GM10248 (cell line): ENCODE measurements at regions not wholly inside any gene's neighbourhood (a gene's known extent, or its start where the extent isn't known, plus 50 kb on each side); places are given as distances from the start of the nearest gene placed in this dataset.
A peak's percentile ranks its signal among the peaks of the same experiment; 100 is the strongest.

ENCODE experiments used
- CTCF ChIA-PET: fragments of 300-600 bp; sonication (Branson Sonifier 250); formaldehyde crosslinking; extraction: SDS; loops from one replicate; lab custom pipeline; 2021; ENCODE audit warnings: antibody characterized with exemption; lab: Yijun Ruan, JAX
- POLR2A ChIA-PET: fragments of 350-650 bp; sonication (Branson Sonifier 250); formaldehyde crosslinking; extraction: SDS; loops from one replicate; lab custom pipeline; 2020; ENCODE audit warnings: antibody characterized with exemption; lab: Yijun Ruan, JAX
- DNase-seq: peaks from one replicate; pipeline ENCODE4 v3.0.0; 2012; ENCODE audit errors: extremely low spot score
- CTCF ChIP-seq: IDR thresholded peaks from 2 replicates; pipeline ENCODE4 v1.5.1; 2012; ENCODE audit warnings: mild to moderate bottlenecking, low read depth; ENCODE audit errors: extremely low read depth, missing control alignments, control extremely low read depth

DNA sequence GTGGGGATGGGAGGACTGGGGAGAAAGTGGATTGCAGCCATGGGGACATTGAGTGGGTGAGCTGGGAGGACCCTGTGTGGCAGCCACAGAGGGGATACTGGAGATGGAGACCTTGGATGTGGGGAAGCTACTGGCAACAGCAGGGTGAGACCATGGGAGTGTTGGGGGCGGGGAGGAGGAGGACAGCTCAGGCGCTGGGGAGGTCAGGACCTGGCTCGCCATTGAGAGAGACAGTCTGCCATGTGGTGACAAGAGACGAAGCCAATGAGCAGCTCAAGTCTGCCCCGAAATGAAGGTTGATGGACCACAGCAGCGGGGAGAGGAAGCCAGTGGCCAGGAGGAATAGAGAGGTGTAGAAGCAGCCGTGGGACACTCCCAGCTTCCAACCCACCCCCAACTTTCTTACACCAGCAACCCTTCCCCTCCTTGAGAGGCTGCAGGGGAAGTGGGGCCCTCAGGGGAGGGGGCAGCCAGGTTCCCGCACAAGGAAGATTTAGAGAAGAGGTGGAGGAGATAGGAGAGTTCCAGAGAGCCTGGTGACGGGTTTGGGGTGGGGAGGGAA lies 118.1 kb downstream of the ASB7 start:
- POLR2A ChIA-PET: no interaction called here
- DNase-seq: peak; percentile 7
- TF ChIP-seq CTCF: no peak
- CTCF ChIA-PET: interaction anchor here (1.3 kb wide), 1 partner anchor 48 kb away, joined by 3 read pairs; no protein-coding TSS in a partner anchor

DNA sequence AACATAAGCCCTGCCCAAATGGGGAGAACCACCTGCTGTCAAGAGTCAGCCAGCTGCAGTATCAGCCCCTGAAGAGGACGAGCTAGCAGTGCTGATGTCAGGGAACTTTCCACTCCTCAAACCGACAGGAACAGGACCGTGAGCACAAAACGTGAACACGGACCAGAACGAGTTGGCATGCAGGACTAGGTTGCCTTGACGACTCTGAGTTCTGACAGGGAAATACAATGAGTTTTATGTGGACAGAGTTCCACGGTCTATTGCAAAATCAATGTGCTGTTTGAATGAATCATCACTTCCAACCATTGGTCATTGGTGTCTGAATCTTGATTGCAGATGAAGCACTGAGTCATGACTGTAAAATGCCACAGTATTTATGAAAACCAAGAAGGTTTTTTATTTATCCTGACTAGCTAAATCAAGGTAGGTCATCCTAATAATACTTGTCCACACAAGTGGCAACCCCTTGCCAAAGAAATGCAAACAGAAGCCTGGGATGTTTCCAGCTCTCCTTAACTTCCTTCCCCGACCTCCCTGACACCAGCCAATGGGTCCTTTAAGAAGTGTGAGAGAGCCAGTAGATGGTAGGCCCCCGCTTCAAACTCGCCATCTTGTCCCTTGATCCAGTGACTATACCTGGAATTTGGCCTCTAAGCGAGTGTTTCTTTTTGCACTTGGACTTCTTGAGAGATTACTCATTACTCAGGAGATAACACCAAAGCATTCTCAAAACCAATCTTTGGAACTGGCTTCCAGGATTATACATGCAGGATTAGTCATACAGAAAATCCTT lies 119.6 kb downstream of the ASB7 start:
- ChIA-PET POLR2A (interaction anchor here (0.5 kb wide), 1 partner anchor 1006 kb away, joined by 3 read pairs; no protein-coding TSS in a partner anchor), CTCF (interaction anchor here (0.8 to 1.3 kb wide), 4 partner anchors 10 to 49 kb away, joined by 3 to 6 read pairs (median 3); no protein-coding TSS in a partner anchor)
- DNase-seq: peak; percentile 1
- TF ChIP-seq CTCF: no peak

- no peak for TF ChIP-seq CTCF
- ChIA-PET CTCF (no interaction called here), POLR2A (no interaction called here)
- DNase-seq: peak; percentile 4
These were observed 120.3 kb downstream of the ASB7 start for GRCh38 chr15:100722551-100723314.

- DNase-seq: peak; percentile 1
- CTCF ChIA-PET: no interaction called here
- no peak for TF ChIP-seq CTCF
- POLR2A ChIA-PET: no interaction called here
These were observed 121.0 kb downstream of the ASB7 start for GRCh38 chr15:100723315-100723801.

- POLR2A ChIA-PET: no interaction called here
- CTCF ChIA-PET: interaction anchor here (1.3 to 1.4 kb wide), 2 partner anchors 12 to 283 kb away, joined by 3 read pairs; no protein-coding TSS in a partner anchor
- TF ChIP-seq CTCF: no peak
- peak; percentile 13 for DNase-seq
These were observed 123.0 kb downstream of the ASB7 start for GRCh38 chr15:100725121-100726069.

DNA sequence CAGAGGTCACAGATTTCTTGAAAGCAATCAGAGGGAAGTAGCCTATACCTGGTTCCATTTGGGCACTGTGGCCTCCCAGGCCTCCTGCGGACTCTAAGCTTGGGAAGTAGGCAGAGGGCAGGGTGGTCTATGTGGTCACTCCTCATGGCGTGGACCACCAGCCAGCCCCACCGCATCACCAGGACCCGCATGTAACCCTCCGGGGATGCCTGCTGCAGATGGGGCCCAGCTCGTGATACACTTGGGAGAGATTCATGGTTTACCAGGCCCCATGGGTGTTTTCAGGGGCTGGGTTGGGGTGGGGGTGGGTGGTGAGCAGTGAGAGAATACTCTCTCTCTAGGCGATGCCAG lies 123.7 kb downstream of the ASB7 start:
- TF ChIP-seq CTCF: no peak
- CTCF ChIA-PET: interaction anchor here (1.4 kb wide), 1 partner anchor 282 kb away, joined by 3 read pairs; no protein-coding TSS in a partner anchor
- POLR2A ChIA-PET: no interaction called here
- DNase-seq: peak; percentile 12
